Rectal smooth muscle tissue (tissue), 1 donor: ENCODE measurements at regions not wholly inside any gene's neighbourhood (a gene's known extent, or its start where the extent isn't known, plus 50 kb on each side); places are given as distances from the start of the nearest gene placed in this dataset.

Experiments
- H3K27ac ChIP-seq: one replicate; pipeline ENCODE4 v1.7.0; 2013; ENCODE audit warnings: low read depth, low read length, inconsistent platforms
- H3K27me3 ChIP-seq: one replicate; pipeline ENCODE4 v1.7.0; 2013; ENCODE audit warnings: low read length; ENCODE audit not compliant: control insufficient read depth, insufficient read depth
- H3K36me3 ChIP-seq: one replicate; pipeline ENCODE4 v1.7.0; 2013; ENCODE audit warnings: low read length; ENCODE audit not compliant: control insufficient read depth, insufficient read depth
- H3K4me1 ChIP-seq: one replicate; pipeline ENCODE4 v1.7.0; 2013; ENCODE audit warnings: low read length; ENCODE audit not compliant: control insufficient read depth, insufficient read depth
- H3K4me3 ChIP-seq: one replicate; pipeline ENCODE4 v1.7.0; 2013; ENCODE audit warnings: low read length
- H3K9ac ChIP-seq: one replicate; pipeline ENCODE4 v1.7.0; 2013; ENCODE audit warnings: low read length

DNA sequence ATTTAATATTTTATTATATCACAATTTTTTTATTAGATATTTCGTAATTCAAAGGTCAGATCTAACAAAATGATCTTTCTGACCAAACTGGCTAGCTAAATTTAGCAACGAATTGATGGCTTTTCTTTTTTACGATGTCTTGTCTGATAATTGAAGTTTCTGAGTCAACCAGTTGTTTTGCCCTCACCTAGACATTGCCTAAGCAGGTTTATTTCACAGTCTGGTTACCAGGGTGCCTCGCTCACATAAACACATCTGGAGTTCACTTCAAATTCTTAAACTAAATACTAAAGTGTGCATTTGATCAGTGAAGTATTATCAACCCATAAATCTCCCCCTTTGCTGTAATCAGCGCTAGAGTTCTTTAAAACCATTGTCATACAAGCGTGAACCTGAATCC is 448.3 kb downstream of the TLE4 start:
- H3K4me1 ChIP-seq = no peaks in the 10 kb centered on the region
- H3K27ac ChIP-seq = no peak overlapping the region

DNA sequence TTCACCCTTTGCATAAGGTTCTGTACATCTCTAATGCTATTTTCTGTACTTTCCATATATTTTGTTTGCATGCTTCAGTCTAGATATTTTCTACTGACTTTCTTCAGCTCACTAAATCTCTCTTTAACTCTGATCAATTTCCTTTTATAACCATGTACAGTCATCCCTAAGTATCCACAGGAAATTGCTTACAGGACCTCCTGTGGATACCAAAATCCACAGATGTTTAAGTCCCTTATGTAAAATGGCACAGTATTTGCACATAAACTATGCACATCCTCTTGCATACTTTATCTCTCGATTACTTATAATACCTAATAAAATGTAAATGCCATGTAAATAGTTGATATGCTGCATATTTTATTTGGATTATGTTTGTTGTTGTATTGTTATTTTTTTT is 442.1 kb downstream of the TLE4 start:
- H3K36me3 ChIP-seq = no peaks in the 10 kb centered on the region
- H3K4me3 ChIP-seq = no peak overlapping the region
- no peaks in the 10 kb centered on the region for H3K27me3 ChIP-seq
- no peak overlapping the region for H3K27ac ChIP-seq
- no peaks in the 10 kb centered on the region for H3K4me1 ChIP-seq
- no peak overlapping the region for H3K9ac ChIP-seq

More for the DNA sequence above, 448.3 kb downstream of the TLE4 start:
- H3K36me3 ChIP-seq = no peaks in the 10 kb centered on the region
- no peak overlapping the region for H3K4me3 ChIP-seq
- H3K9ac ChIP-seq = no peak overlapping the region
- no peaks in the 10 kb centered on the region for H3K27me3 ChIP-seq

DNA sequence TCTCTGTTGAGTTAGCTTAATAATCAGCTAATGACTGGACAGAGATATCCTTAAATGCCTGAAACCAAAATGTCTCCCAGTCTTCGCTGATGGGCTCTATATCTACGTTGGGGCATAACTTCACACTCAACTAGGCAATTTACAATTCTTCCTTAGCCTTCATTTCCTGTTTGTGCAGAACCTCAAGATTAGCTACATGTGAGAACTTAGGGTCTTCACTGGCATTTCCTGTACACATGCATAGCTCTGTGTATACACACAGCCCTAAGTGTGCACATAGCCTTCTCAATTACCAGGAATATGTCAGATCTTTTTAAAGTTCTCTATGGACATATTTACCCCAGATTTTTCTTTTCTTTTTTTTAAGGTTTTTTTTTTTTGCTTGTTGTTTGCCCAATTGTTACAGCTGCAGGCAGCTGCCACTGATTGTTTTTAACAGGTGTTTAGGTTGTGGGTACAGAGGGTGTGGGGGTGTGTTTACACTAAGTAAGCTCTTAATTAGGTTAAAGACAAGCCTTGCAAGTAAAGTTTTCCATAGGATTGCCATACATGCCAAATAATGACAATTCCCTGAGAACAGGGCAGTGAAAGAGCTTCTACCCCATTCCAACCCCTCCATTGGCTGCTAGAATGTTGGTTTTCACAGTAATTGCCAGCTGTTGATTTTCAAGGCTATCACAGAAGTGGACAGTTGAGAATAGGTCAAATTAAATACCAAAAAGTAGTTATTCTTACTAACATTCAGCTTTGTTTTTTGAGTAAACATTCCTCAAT is 441.0 kb downstream of the TLE4 start:
- Histone ChIP-seq H3K9ac (no peak overlapping the region), H3K36me3 (no peaks in the 10 kb centered on the region), H3K27me3 (no peaks in the 10 kb centered on the region), H3K27ac (no peak overlapping the region), H3K4me3 (no peak overlapping the region), H3K4me1 (no peaks in the 10 kb centered on the region)

GRCh38 chr9:80009204-80009603 is 437.4 kb downstream of the TLE4 start:
- Histone ChIP-seq H3K4me3 (no peak overlapping the region), H3K36me3 (no peaks in the 10 kb centered on the region), H3K9ac (no peak overlapping the region), H3K27me3 (no peaks in the 10 kb centered on the region), H3K27ac (no peak overlapping the region), H3K4me1 (no peaks in the 10 kb centered on the region)

DNA sequence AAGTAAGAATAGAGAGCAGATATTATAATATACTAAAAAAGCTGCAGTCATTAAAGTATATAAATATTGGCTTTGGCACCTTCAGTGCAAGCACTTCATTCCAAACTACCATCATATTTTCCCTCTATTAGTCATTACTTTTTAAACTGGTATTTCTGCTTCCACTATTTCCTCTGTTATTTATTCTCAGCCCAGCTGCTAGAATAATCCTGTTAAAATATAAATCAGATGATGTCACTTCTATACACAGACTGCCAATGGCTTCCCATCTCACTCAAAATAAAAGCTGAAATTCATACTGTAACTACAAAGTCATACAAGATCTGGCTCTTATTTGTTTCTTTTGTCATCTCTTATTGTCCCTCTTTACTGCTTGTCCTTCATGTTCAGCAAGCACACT is 432.9 kb downstream of the TLE4 start:
- no peak overlapping the region for H3K27ac ChIP-seq
- no peaks in the 10 kb centered on the region for H3K36me3 ChIP-seq
- no peaks in the 10 kb centered on the region for H3K27me3 ChIP-seq
- H3K4me3 ChIP-seq = no peak overlapping the region
- H3K9ac ChIP-seq = no peak overlapping the region
- no peaks in the 10 kb centered on the region for H3K4me1 ChIP-seq

DNA sequence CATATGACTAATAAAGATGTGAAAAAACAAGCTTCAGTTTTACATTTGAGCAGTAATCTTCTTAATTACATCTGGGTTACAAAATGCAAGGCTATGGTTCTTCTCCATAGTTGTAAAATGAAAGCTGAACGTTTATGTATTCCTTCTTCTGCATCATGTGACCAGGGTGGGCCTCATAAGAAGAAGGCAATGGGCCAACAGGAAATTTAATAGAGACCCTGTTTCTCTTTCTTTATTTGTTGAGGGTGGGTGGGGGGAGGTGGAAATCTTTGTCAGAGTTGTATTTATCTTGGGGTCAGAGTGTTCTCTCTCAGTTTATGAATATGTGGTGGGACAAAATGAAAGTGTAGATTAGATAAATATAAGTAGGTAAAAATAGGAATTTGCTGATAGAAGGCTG is 418.8 kb downstream of the TLE4 start:
- Histone ChIP-seq H3K27ac (no peak overlapping the region), H3K27me3 (no peaks in the 10 kb centered on the region), H3K4me3 (no peak overlapping the region), H3K9ac (no peak overlapping the region), H3K4me1 (no peaks in the 10 kb centered on the region), H3K36me3 (no peaks in the 10 kb centered on the region)

DNA sequence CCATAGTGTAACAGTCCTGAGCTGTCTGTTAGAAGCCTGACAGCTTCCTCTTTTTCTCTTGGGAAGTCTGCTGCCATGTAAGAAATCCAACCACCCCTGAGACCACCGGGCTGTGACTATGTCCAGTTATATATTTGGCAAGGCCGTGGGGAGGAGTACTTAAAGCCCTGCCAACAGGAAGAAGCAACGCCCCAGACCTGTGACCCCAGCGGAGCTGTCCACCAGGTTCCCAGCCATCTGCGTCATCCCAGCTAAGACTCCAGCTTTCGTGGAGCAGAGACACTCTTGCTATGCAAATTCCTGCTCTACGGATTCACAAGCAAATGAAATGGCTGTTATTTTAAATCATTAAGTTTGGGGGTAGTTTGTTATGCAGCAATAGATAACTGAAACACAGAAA is 417.3 kb downstream of the TLE4 start:
- Histone ChIP-seq H3K4me1 (no peaks in the 10 kb centered on the region), H3K27ac (no peak overlapping the region), H3K4me3 (no peak overlapping the region), H3K9ac (no peak overlapping the region), H3K36me3 (no peaks in the 10 kb centered on the region), H3K27me3 (no peaks in the 10 kb centered on the region)

GRCh38 chr9:79988126-79988525 is 416.4 kb downstream of the TLE4 start:
- Histone ChIP-seq H3K4me1 (no peaks in the 10 kb centered on the region), H3K4me3 (no peak overlapping the region), H3K27me3 (no peaks in the 10 kb centered on the region), H3K9ac (no peak overlapping the region), H3K27ac (no peak overlapping the region), H3K36me3 (no peaks in the 10 kb centered on the region)

DNA sequence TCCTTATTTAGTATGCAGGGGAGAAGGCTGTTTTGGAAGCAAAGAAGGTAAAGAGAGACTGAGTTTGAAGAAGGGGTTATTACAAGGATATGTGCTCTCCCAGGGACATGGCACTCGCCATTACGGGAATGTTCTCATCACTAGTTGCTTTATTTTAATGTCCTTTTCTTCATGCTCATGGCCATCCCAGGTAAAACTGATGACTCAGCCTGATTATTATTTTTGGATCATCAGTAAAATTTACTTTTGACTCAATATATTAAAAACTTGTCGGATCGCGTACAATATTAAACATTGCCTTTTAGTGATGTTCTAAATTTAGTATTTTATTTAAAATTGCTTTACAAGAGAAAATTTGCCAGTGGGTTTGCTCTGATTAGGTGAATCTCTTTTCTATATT is 414.7 kb downstream of the TLE4 start:
- Histone ChIP-seq H3K27me3 (no peaks in the 10 kb centered on the region), H3K9ac (no peak overlapping the region), H3K27ac (no peak overlapping the region), H3K36me3 (no peaks in the 10 kb centered on the region), H3K4me3 (no peak overlapping the region), H3K4me1 (no peaks in the 10 kb centered on the region)

DNA sequence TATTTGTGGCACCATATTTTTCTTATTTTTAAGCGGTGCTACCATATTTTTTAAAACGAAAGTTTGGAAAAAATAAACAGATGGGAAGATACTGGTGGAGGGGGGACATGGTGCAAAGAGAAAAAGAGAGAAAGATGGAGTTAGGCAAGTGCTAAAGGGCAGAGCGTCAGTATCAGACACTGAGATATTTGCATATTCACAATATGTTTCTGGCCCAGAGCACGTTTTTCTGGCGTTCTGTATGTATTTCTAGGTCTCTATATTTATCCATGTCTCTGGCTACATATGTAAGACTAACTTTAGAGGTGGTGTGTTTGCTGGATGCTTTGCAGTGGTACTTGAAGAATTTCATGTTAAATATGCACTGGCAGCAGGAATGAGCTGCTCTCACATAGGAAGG is 414.0 kb downstream of the TLE4 start:
- Histone ChIP-seq H3K4me3 (no peak overlapping the region), H3K4me1 (no peaks in the 10 kb centered on the region), H3K9ac (no peak overlapping the region), H3K27me3 (no peaks in the 10 kb centered on the region), H3K36me3 (no peaks in the 10 kb centered on the region), H3K27ac (no peak overlapping the region)

- Histone ChIP-seq H3K36me3 (no peaks in the 10 kb centered on the region), H3K4me3 (no peak overlapping the region), H3K27me3 (no peaks in the 10 kb centered on the region), H3K27ac (no peak overlapping the region), H3K4me1 (no peaks in the 10 kb centered on the region), H3K9ac (no peak overlapping the region)
Observed at GRCh38 chr9:79985264-79985663, 413.5 kb downstream of the TLE4 start.

GRCh38 chr9:79984429-79985067 is 412.8 kb downstream of the TLE4 start:
- H3K4me1 ChIP-seq = no peaks in the 10 kb centered on the region
- H3K36me3 ChIP-seq = no peaks in the 10 kb centered on the region
- no peak overlapping the region for H3K4me3 ChIP-seq
- H3K27ac ChIP-seq = no peak overlapping the region
- H3K27me3 ChIP-seq = no peaks in the 10 kb centered on the region
- H3K9ac ChIP-seq = no peak overlapping the region

- Histone ChIP-seq H3K27ac (no peak overlapping the region), H3K27me3 (no peaks in the 10 kb centered on the region), H3K4me1 (no peaks in the 10 kb centered on the region), H3K9ac (no peak overlapping the region), H3K36me3 (no peaks in the 10 kb centered on the region), H3K4me3 (no peak overlapping the region)
Observed at GRCh38 chr9:79980432-79980831, 408.7 kb downstream of the TLE4 start.
